Sigmoid colon (tissue), 6 donors: ENCODE measurements at regions not wholly inside any gene's neighbourhood (a gene's known extent, or its start where the extent isn't known, plus 50 kb on each side); places are given as distances from the start of the nearest gene placed in this dataset.

Experiments used
- DNase-seq: peaks from one replicate; pipeline ENCODE4 v3.0.0-alpha.2; 2019
- H3K27ac ChIP-seq, 4 donors: fragments of 200-600 bp; sonication (generic); one replicate each; pipeline ENCODE4 v1.5.1; 2016 to 2019; ENCODE audit warnings: mild to moderate bottlenecking in 1 of 4
- H3K27me3 ChIP-seq, 3 donors: fragments of 200-600 bp; sonication (generic); one replicate each; pipeline ENCODE4 v1.5.1; 2019; ENCODE audit warnings: mild to moderate bottlenecking in 1 of 3
- H3K36me3 ChIP-seq, 4 donors: fragments of 200-600 bp; sonication (generic); one replicate each; pipeline ENCODE4 v1.5.1; 2016 to 2019
- H3K4me1 ChIP-seq, 4 donors: fragments of 200-600 bp; sonication (generic); one replicate each; pipeline ENCODE4 v1.5.1; 2017 to 2019
- H3K4me3 ChIP-seq, 4 donors: fragments of 200-600 bp; sonication (generic); one replicate each; pipeline ENCODE4 v1.5.1; 2017 to 2019; ENCODE audit warnings: mild to moderate bottlenecking in 2 of 4, moderate library complexity in 1 of 4
- H3K9me3 ChIP-seq, 4 donors: fragments of 200-600 bp in 3 of 4; sonication (generic) in 3 of 4; one replicate each; pipeline versions ENCODE4 v1.5.1 to v1.6.1; 2013 to 2019
- EP300 ChIP-seq, 4 donors: sonication (generic); formaldehyde crosslinking; IDR thresholded peaks; one replicate each; pipeline ENCODE4 v1.6.1; 2017; ENCODE audit warnings: antibody characterized with exemption in 4 of 4
- POLR2A ChIP-seq, 2 donors: fragments of 450-650 bp; IDR thresholded peaks; one replicate each; pipeline ENCODE4 v1.6.1; 2016; ENCODE audit warnings: antibody characterized with exemption in 2 of 2, mild to moderate bottlenecking in 2 of 2, moderate library complexity in 2 of 2
- POLR2AphosphoS5 ChIP-seq, 4 donors: sonication (generic); formaldehyde crosslinking; IDR thresholded peaks; one replicate each; pipeline ENCODE4 v1.6.1; 2017; ENCODE audit warnings: antibody characterized with exemption in 4 of 4
- WGBS, 2 donors: extraction: QIAGEN DNeasy Blood & Tissue Kit; methylation state at CpG; one replicate each; pipeline ENCODE4 v1.1.7; 2013; 5-methylcytosine and 5-hydroxymethylcytosine counted together
- intact Hi-C: fragments of 100-400 bp; cut with DNase I; formaldehyde crosslinking; loops from one replicate; pipeline ENCODE4 v1.15.1; 2023
- TF ChIP-seq, protein P1 (sequence below), 4 experiments: fragments of 450-650 bp in 3 of 4; fragments of 200-600 bp in 1 of 4; IDR thresholded peaks; one replicate each; pipeline ENCODE4 v1.5.1; 2016 to 2019; ENCODE audit warnings: antibody characterized with exemption in 4 of 4, mild to moderate bottlenecking in 3 of 4, moderate library complexity in 2 of 4
- donor health status: healthy with polysubstance abuse.
- donor health status: healthy.

DNA sequence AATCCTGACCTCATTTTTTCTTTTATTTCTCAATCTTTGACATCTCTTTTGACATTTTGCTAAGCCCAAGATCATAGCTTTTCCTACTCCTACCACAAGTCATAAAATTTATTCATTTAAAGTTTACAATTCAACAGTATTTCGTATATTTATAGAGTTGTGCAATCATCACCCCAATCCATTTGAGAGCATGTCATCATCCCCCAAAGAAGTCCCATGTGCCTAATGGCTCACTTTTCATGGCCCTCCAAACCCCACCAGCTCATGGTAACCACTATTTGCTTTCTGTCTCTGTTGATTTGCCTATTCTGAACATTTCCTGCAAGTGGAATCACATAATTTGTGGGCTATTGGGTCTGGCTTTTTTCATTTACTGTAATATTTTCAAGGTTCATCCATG, 52.5 kb upstream of the GLI3 start:
- intact Hi-C loops = no loop called here
- WGBS, 2 donors = 52 to 79% methylated on average over 1 of the region's 1 CpG

More for the DNA sequence above, 52.5 kb upstream of the GLI3 start:
- H3K9me3 ChIP-seq = no peaks in the 10 kb centered on the region
- H3K27ac ChIP-seq = no peak overlapping the region
- no peaks in the 10 kb centered on the region for H3K27me3 ChIP-seq
- no peak for DNase-seq
- peaks cover 0 to 33% (median 14%) of the 10 kb centered on the region in 4 donors for H3K4me1 ChIP-seq
- H3K4me3 ChIP-seq = no peak overlapping the region
- TF ChIP-seq EP300 (IDR thresholded peaks at IDR 0.05) (no peak), POLR2AphosphoS5 (IDR thresholded peaks at IDR 0.05) (no peak), POLR2A (IDR thresholded peaks at IDR 0.05) (no peak)
- TF ChIP-seq, protein P1, sequence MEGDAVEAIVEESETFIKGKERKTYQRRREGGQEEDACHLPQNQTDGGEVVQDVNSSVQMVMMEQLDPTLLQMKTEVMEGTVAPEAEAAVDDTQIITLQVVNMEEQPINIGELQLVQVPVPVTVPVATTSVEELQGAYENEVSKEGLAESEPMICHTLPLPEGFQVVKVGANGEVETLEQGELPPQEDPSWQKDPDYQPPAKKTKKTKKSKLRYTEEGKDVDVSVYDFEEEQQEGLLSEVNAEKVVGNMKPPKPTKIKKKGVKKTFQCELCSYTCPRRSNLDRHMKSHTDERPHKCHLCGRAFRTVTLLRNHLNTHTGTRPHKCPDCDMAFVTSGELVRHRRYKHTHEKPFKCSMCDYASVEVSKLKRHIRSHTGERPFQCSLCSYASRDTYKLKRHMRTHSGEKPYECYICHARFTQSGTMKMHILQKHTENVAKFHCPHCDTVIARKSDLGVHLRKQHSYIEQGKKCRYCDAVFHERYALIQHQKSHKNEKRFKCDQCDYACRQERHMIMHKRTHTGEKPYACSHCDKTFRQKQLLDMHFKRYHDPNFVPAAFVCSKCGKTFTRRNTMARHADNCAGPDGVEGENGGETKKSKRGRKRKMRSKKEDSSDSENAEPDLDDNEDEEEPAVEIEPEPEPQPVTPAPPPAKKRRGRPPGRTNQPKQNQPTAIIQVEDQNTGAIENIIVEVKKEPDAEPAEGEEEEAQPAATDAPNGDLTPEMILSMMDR (IDR thresholded peaks at IDR 0.05) = no peak
- no peaks in the 10 kb centered on the region for H3K36me3 ChIP-seq
